Naive B cell (primary cell): ENCODE measurements at regions not wholly inside any gene's neighbourhood (a gene's known extent, or its start where the extent isn't known, plus 50 kb on each side); places are given as distances from the start of the nearest gene placed in this dataset.
"Not testable (repeated sequence)": the region's sequence is repeated elsewhere in the genome, so short reads cannot be mapped to it uniquely, and the experiment has no call there.

Experiments
- ATAC-seq, 2 donors: fragments of 150-1000 bp; cut with Tn5 transposase; 2 replicates each; pipeline ENCODE4 v1.10.0; 2021; ENCODE audit warnings: low read depth in 2 of 2, mild to moderate bottlenecking in 2 of 2, moderate library complexity in 2 of 2
- DNase-seq: peaks from one replicate; pipeline ENCODE4 v3.0.0; 2022
- H3K27ac Mint-ChIP-seq, 6 donors: one replicate each; pipeline ENCODE4 v1.8.0; 2020 to 2022; ENCODE audit warnings: mild to moderate bottlenecking in 6 of 6, mixed read lengths in 6 of 6, moderate library complexity in 5 of 6, inconsistent platforms in 2 of 6
- H3K27me3 Mint-ChIP-seq, 3 donors: one replicate each; pipeline ENCODE4 v1.8.0; 2021 to 2022; ENCODE audit warnings: mixed read lengths in 3 of 3, mild to moderate bottlenecking in 1 of 3
- H3K36me3 Mint-ChIP-seq, 2 donors: one replicate each; pipeline ENCODE4 v1.8.0; 2020 to 2022; ENCODE audit warnings: mixed read lengths in 2 of 2, inconsistent platforms in 1 of 2, mild to moderate bottlenecking in 1 of 2
- H3K4me1 Mint-ChIP-seq, 3 donors: one replicate each; pipeline ENCODE4 v1.8.0; 2020 to 2022; ENCODE audit warnings: mixed read lengths in 3 of 3, inconsistent platforms in 1 of 3, mild to moderate bottlenecking in 1 of 3, moderate library complexity in 1 of 3
- H3K4me3 Mint-ChIP-seq, 8 donors: one replicate each; pipeline ENCODE4 v1.8.0; 2020 to 2022; ENCODE audit warnings: mild to moderate bottlenecking in 8 of 8, mixed read lengths in 8 of 8, moderate library complexity in 8 of 8, inconsistent platforms in 2 of 8
- H3K9me3 Mint-ChIP-seq, 7 donors: one replicate each; pipeline ENCODE4 v1.8.0; 2020 to 2022; ENCODE audit warnings: mixed read lengths in 7 of 7, mild to moderate bottlenecking in 5 of 7, inconsistent platforms in 2 of 7, moderate library complexity in 1 of 7

GRCh38 chr6:60830726-60831125 lies 1455.3 kb downstream of the KHDRBS2 start:
- not testable (repeated sequence) for ATAC-seq, H3K36me3 Mint-ChIP-seq, H3K4me1 Mint-ChIP-seq, H3K27ac Mint-ChIP-seq, DNase-seq, H3K27me3 Mint-ChIP-seq, H3K4me3 Mint-ChIP-seq
- peaks cover 0 to 14% (median 6%) of the 10 kb centered on the region in 7 donors for H3K9me3 Mint-ChIP-seq

DNA sequence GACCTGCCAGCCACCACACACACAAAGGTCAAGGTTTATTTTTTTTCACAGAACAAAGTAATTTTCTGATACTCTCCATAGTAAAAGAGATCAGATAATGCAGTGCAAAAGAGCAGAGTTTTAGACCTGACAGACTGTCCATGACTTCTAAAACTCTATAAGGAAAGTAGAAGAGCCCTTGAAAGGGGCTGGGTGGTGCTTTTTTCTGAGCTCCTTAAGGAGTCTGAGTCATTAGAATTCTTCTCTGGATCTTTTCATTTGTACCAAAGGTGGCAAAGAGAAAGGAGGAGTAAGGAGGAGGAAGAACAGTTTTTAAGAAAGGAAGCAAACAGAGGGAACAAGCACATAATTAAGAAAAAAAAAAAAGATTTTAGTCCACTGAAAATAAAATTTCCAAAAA lies 1463.4 kb downstream of the KHDRBS2 start:
- not testable (repeated sequence) for H3K4me1 Mint-ChIP-seq, H3K27ac Mint-ChIP-seq, H3K36me3 Mint-ChIP-seq, H3K9me3 Mint-ChIP-seq, ATAC-seq, H3K27me3 Mint-ChIP-seq, H3K4me3 Mint-ChIP-seq, DNase-seq

DNA sequence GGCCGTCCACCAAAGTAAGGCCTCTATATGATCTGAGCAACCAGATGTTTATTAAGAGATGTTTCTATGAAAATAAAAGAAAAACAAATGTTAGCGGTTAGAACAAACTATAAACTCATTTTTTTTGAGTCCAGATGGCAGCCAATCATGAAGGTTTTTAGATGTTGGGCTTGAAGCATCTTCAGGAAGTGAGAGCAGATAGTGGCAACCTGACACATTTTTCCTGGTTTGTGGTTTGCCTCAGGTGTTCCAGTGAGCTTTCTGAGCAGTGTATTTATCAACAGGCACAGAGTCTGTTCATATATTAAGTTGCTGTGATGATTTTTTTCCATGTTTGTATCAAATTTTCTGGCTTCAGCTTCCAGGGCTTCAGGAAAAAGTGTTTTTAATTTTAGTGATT lies 1468.0 kb downstream of the KHDRBS2 start:
- H3K4me1 Mint-ChIP-seq, H3K4me3 Mint-ChIP-seq, DNase-seq, H3K36me3 Mint-ChIP-seq, H3K27ac Mint-ChIP-seq, H3K27me3 Mint-ChIP-seq, H3K9me3 Mint-ChIP-seq, ATAC-seq: not testable (repeated sequence)

- not testable (repeated sequence) for H3K9me3 Mint-ChIP-seq, H3K27ac Mint-ChIP-seq, H3K4me1 Mint-ChIP-seq, H3K27me3 Mint-ChIP-seq, H3K4me3 Mint-ChIP-seq, H3K36me3 Mint-ChIP-seq, DNase-seq, ATAC-seq
Measured at GRCh38 chr6:60814784-60815183, 1471.2 kb downstream of the KHDRBS2 start.

DNA sequence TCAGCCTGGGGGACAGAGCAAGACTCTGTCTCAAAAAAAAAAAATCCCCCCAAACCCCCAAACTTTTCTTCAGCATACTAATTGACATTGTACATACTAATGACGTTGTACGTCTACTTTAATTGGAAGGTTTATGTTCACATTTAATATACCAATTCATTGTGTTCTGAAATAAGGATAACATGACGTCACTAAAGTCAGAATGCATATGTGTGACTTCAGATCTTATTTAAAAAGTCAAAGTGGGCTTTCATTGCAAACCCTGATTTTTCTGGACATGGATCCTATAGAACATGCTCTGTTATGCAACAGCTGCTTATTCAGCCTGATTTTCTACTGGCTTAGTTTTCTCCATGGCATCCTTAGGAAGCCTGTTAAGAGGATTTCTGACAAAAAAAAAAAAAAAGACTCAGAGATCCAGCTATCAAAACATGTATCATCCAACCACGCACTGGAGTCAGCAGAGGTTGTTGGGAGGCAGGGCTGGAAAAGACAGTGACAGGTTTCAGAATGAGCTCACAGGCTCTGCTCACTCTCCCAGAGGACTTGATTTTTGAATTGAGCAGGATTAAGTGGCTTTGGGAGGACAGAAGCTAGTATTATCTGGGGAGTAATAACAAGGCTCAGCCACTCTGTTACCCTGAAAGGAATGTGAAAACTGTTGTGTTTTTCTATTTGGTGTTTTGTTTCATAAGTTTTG lies 1472.0 kb downstream of the KHDRBS2 start:
- H3K4me3 Mint-ChIP-seq, H3K4me1 Mint-ChIP-seq, DNase-seq, ATAC-seq, H3K36me3 Mint-ChIP-seq, H3K27ac Mint-ChIP-seq, H3K27me3 Mint-ChIP-seq, H3K9me3 Mint-ChIP-seq: not testable (repeated sequence)

- H3K27me3 Mint-ChIP-seq, DNase-seq, H3K4me3 Mint-ChIP-seq, ATAC-seq, H3K36me3 Mint-ChIP-seq, H3K4me1 Mint-ChIP-seq, H3K27ac Mint-ChIP-seq: not testable (repeated sequence)
- peaks cover 0 to 20% (median 4%) of the 10 kb centered on the region in 7 donors for H3K9me3 Mint-ChIP-seq
Measured at GRCh38 chr6:60810216-60810615, 1475.8 kb downstream of the KHDRBS2 start.

DNA sequence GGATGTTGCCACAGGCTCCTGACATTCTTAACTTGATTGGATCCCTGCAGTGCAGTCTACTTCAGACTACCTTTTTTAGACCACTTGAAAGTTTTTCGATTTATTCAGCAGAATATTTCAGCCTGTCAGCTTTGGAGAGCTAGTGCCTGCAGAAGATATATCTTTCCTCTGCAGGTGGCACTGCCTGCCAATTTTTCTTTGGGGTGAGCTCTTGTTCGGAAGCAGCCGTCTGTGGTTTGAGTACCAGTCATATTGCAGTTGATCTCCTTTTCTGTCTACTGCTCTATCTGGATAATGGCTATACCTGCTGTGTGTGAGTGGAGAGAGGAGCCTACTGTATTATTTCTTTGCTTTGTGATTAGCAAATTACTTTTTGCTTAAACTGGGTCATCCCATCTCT lies 1486.9 kb downstream of the KHDRBS2 start:
- H3K27ac Mint-ChIP-seq, H3K4me1 Mint-ChIP-seq, H3K4me3 Mint-ChIP-seq, DNase-seq, H3K9me3 Mint-ChIP-seq, ATAC-seq, H3K36me3 Mint-ChIP-seq, H3K27me3 Mint-ChIP-seq: not testable (repeated sequence)

DNA sequence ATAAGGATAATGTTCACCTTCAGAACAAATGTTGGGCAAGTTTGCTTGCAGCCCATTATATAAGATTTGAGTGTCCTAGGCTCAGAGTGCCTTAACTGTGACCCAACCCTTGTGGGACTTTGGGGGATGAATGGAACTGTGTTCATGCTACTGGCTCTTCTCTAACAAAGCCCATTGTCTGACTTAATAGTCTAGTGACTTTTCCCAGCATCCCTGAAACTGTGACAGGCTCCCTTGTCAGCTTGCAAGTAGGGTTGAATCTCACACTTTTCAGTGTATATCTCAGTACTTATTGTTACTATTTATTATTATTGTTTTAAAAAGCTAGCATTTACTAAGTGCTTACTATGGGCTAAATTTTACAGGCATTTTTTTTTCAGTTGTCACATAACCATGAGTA lies 1488.2 kb downstream of the KHDRBS2 start:
- DNase-seq, H3K4me1 Mint-ChIP-seq, H3K27ac Mint-ChIP-seq, H3K4me3 Mint-ChIP-seq, ATAC-seq, H3K36me3 Mint-ChIP-seq, H3K27me3 Mint-ChIP-seq, H3K9me3 Mint-ChIP-seq: not testable (repeated sequence)

DNA sequence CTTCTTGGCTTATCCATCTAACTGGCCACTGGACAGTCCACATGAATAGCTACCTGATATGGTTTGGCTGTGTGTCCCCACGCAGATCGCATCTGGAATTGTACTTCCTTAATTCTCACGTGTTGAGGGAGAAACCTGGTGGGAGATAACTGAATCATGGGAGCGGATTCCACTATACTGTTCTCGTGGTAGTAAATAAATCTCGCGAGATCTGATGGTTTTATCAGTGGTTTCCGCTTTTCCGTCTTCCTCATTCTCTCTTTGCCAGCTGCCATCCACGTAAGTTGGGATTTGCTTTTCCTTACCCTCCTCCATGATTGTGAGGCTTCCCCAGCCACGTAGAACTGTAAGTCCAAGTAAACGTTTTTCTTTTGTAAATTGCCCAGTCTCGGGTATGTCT lies 1496.4 kb downstream of the KHDRBS2 start:
- not testable (repeated sequence) for ATAC-seq, H3K27ac Mint-ChIP-seq, DNase-seq, H3K4me1 Mint-ChIP-seq, H3K4me3 Mint-ChIP-seq, H3K27me3 Mint-ChIP-seq, H3K36me3 Mint-ChIP-seq
- peaks cover 3 to 11% (median 9%) of the 10 kb centered on the region in 7 donors for H3K9me3 Mint-ChIP-seq

- not testable (repeated sequence) for DNase-seq, ATAC-seq, H3K27ac Mint-ChIP-seq, H3K27me3 Mint-ChIP-seq, H3K4me1 Mint-ChIP-seq, H3K36me3 Mint-ChIP-seq, H3K4me3 Mint-ChIP-seq
- H3K9me3 Mint-ChIP-seq, result peaks cover 0 to 10% (median 5%) of the 10 kb centered on the region in 7 donors
Measured at GRCh38 chr6:60782698-60783464, 1503.1 kb downstream of the KHDRBS2 start.

DNA sequence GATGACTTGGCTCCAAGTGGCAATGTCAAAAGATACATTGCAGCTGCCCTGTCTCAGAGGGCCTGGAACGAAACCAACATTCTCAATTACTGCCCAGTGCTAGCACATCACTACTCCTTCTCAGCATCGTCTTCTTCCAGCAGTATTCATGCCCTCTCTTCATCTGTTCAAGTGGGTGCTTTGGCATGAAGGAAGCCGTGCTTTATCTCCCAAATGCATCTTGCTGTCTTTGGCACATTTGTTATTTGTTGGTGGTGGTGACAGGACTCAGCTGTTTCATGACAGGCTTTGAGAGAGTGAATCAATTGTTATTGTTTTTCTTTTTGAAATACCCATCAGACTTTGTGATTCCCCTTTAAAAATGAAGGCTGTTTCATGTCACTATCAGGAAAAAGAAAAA lies 1506.4 kb downstream of the KHDRBS2 start:
- H3K27me3 Mint-ChIP-seq, H3K4me1 Mint-ChIP-seq, H3K4me3 Mint-ChIP-seq, DNase-seq, H3K36me3 Mint-ChIP-seq, ATAC-seq, H3K27ac Mint-ChIP-seq: not testable (repeated sequence)
- H3K9me3 Mint-ChIP-seq, result peaks cover 7 to 18% (median 11%) of the 10 kb centered on the region in 7 donors

- not testable (repeated sequence) for DNase-seq, H3K4me1 Mint-ChIP-seq, H3K27ac Mint-ChIP-seq, ATAC-seq, H3K27me3 Mint-ChIP-seq, H3K36me3 Mint-ChIP-seq, H3K4me3 Mint-ChIP-seq
- H3K9me3 Mint-ChIP-seq, result peaks cover 2 to 16% (median 4%) of the 10 kb centered on the region in 7 donors
Measured at GRCh38 chr6:60767791-60768499, 1518.1 kb downstream of the KHDRBS2 start.

DNA sequence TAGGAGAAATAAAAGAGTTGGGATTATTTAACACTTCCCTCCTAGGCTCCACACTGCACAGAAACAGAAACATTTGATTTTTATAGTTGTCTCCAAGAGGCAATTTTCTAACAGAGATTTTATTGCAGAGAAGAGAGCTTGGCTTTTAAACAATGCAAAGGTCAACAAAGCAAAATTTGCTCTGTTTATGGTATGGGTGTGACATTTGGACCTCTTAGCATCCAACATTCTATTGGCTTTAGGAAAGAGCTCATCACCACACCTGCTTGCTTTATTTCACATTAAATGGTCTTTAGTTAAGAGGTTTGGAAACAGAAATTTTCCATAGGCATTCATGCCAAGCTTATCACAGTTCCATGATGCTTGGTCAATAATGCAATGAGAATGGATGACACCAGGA lies 1520.7 kb downstream of the KHDRBS2 start:
- H3K27ac Mint-ChIP-seq, result not testable (repeated sequence)

More for the DNA sequence above, 1520.7 kb downstream of the KHDRBS2 start:
- not testable (repeated sequence) for H3K4me1 Mint-ChIP-seq, H3K4me3 Mint-ChIP-seq, H3K27me3 Mint-ChIP-seq, ATAC-seq, H3K36me3 Mint-ChIP-seq, DNase-seq
- H3K9me3 Mint-ChIP-seq, result peaks cover 3 to 20% (median 6%) of the 10 kb centered on the region in 7 donors
